Heart right ventricle (tissue), 16 donors: ENCODE measurements at regions not wholly inside any gene's neighbourhood (a gene's known extent, or its start where the extent isn't known, plus 50 kb on each side); places are given as distances from the start of the nearest gene placed in this dataset.

Source experiments
- ATAC-seq, 8 donors: fragments of 200-7000 bp; cut with Tn5 transposase; one replicate each; pipeline ENCODE4 v1.9.1; 2020; ENCODE audit warnings: mild to moderate bottlenecking in 8 of 8, moderate library complexity in 8 of 8, moderate number of reproducible peaks in 1 of 8
- DNase-seq, 2 donors: peaks; one replicate each; pipeline ENCODE4 v3.0.0-alpha.2; 2020
- H3K27ac ChIP-seq, 10 donors: fragments of 200-600 bp; sonication (generic) in 2 of 10; one replicate each; pipeline versions ENCODE4 v1.5.0 to v1.8.0; 2020 to 2022; ENCODE audit warnings: mild to moderate bottlenecking in 3 of 10
- H3K27me3 ChIP-seq, 7 donors: fragments of 200-600 bp; one replicate each; pipeline ENCODE4 v1.8.0; 2021 to 2022; ENCODE audit warnings: mild to moderate bottlenecking in 2 of 7
- H3K36me3 ChIP-seq, 9 donors: fragments of 200-600 bp; sonication (generic) in 1 of 9; one replicate each; pipeline versions ENCODE4 v1.5.0 to v1.8.0; 2020 to 2022; ENCODE audit warnings: mild to moderate bottlenecking in 2 of 9
- H3K4me1 ChIP-seq, 9 donors: fragments of 200-600 bp; sonication (generic) in 1 of 9; one replicate each; pipeline versions ENCODE4 v1.5.0 to v1.8.0; 2020 to 2022; ENCODE audit warnings: mild to moderate bottlenecking in 4 of 9
- H3K4me3 ChIP-seq, 10 donors: fragments of 200-600 bp; sonication (generic) in 2 of 10; one replicate each; pipeline versions ENCODE4 v1.5.0 to v1.8.0; 2020 to 2022; ENCODE audit warnings: mild to moderate bottlenecking in 7 of 10, moderate library complexity in 2 of 10
- H3K9me3 ChIP-seq, 11 donors: fragments of 200-600 bp in 10 of 11; sonication (generic) in 2 of 11; one replicate each; pipeline versions ENCODE4 v1.5.0 to v1.8.0; 2013 to 2022; ENCODE audit warnings: mild to moderate bottlenecking in 2 of 11, control low read depth in 1 of 11, moderate library complexity in 1 of 11
- CTCF ChIP-seq, 9 donors: fragments of 200-600 bp; sonication (generic) in 2 of 9; IDR thresholded peaks; one replicate each; pipeline versions ENCODE4 v1.5.0 to v1.8.0; 2021 to 2022; ENCODE audit warnings: antibody characterized with exemption in 9 of 9, mild to moderate bottlenecking in 5 of 9, moderate library complexity in 1 of 9
- WGBS, 2 donors: extraction: QIAGEN DNeasy Blood & Tissue Kit; methylation state at CpG; one replicate each; pipeline ENCODE4 v1.1.7; 2013; ENCODE audit warnings: inconsistent platforms in 1 of 2; 5-methylcytosine and 5-hydroxymethylcytosine counted together
- intact Hi-C, 10 donors: fragments of 100-400 bp; cut with DNase I; formaldehyde crosslinking; loops; one replicate each; pipeline versions ENCODE4 v1.11.1 to v1.14.2; 2022
- donor health status: Arrhythmogenic right ventricular cardiomyopathy.
- donor health status: ischemic (EF 13 %, LVEDD 7.1; RV severe dilation, severe dysfunction).
- donor health status: healthy with polysubstance abuse.
- donor health status: DM: no; HTN: yes; CAD: no.
- donor health status: DM: no; HTN: no; CAD: no.
- donor health status: ischemic (EF 25% LVEDD 6.9; RV normal size, moderate dysfunction).
- donor health status: ischemic (EF 25% LVEDD 5.7; RV mildly dilated, moderate dysfunction).
- donor health status: healthy.
- donor health status: DM: yes; HTN: yes; CAD: no.
- donor health status: Ischemic cardiomyopathy.
- donor health status: ischemic (EF 35%, LVEDD 5.7; RV mildly dilated, moderate dysfunction).
- donor health status: nonischemic (EF 11% LVEDD 7.7; RV severe dilation, severe dysfunction).
- donor health status: DM: yes; HTN: yes; CAD: no.
- donor health status: PGD.
- donor health status: ischemic (EF 29% LVEDD 5.4; RV normal size, mild dysfunction).
- donor health status: nonischemic (EF 23%, LVEDD 6.1; RV moderate dilation, normal function).

- TF ChIP-seq CTCF (IDR thresholded peaks at IDR 0.05): no peak
- no peaks in the 10 kb centered on the region for H3K36me3 ChIP-seq
- H3K27me3 ChIP-seq: no peaks in the 10 kb centered on the region
- no peak for DNase-seq
- no peaks in the 10 kb centered on the region for H3K9me3 ChIP-seq
- H3K27ac ChIP-seq: no peak overlapping the region
- no peaks in the 10 kb centered on the region for H3K4me1 ChIP-seq
- no peak overlapping the region for H3K4me3 ChIP-seq
- intact Hi-C loops: no loop called here
- WGBS, 2 donors: 86 to 89% methylated on average over 2 of the region's 2 CpGs
- no peak for ATAC-seq
Observed at GRCh38 chr5:82807021-82807420, 270.2 kb downstream of the TMEM167A start.

GRCh38 chr5:82806513-82806912 lies 270.7 kb downstream of the TMEM167A start:
- intact Hi-C loops: no loop called here
- Histone ChIP-seq H3K4me1 (no peaks in the 10 kb centered on the region), H3K27me3 (no peaks in the 10 kb centered on the region), H3K9me3 (no peaks in the 10 kb centered on the region), H3K36me3 (no peaks in the 10 kb centered on the region), H3K27ac (no peak overlapping the region), H3K4me3 (no peak overlapping the region)
- ATAC-seq (no peak), DNase-seq (no peak)
- TF ChIP-seq CTCF (IDR thresholded peaks at IDR 0.05): no peak
- WGBS, 2 donors: 66 to 72% methylated on average over 5 of the region's 5 CpGs

- H3K4me1 ChIP-seq: no peaks in the 10 kb centered on the region
- no peaks in the 10 kb centered on the region for H3K36me3 ChIP-seq
- 74 to 87% methylated on average over 3 of the region's 3 CpGs for WGBS, 2 donors
- no peak for DNase-seq
- no peaks in the 10 kb centered on the region for H3K27me3 ChIP-seq
- TF ChIP-seq CTCF (IDR thresholded peaks at IDR 0.05): no peak
- H3K9me3 ChIP-seq: no peaks in the 10 kb centered on the region
- no peak for ATAC-seq
- no peak overlapping the region for H3K4me3 ChIP-seq
- intact Hi-C loops: no loop called here
- H3K27ac ChIP-seq: no peak overlapping the region
Observed at GRCh38 chr5:82804155-82804690, 273.0 kb downstream of the TMEM167A start.

- DNase-seq (no peak), ATAC-seq (no peak)
- no peaks in the 10 kb centered on the region for H3K27me3 ChIP-seq
- no peak for TF ChIP-seq CTCF (IDR thresholded peaks at IDR 0.05)
- no peak overlapping the region for H3K4me3 ChIP-seq
- intact Hi-C loops: no loop called here
- no peaks in the 10 kb centered on the region for H3K4me1 ChIP-seq
- WGBS, 2 donors: 80 to 84% methylated on average over 3 of the region's 3 CpGs
- H3K9me3 ChIP-seq: no peaks in the 10 kb centered on the region
- no peak overlapping the region for H3K27ac ChIP-seq
- H3K36me3 ChIP-seq: no peaks in the 10 kb centered on the region
Observed at GRCh38 chr5:82802954-82803353, 274.2 kb downstream of the TMEM167A start.
